IMR-90 (cell line): ENCODE measurements at regions not wholly inside any gene's neighbourhood (a gene's known extent, or its start where the extent isn't known, plus 50 kb on each side); places are given as distances from the start of the nearest gene placed in this dataset.

ENCODE experiments used
- ATAC-seq: fragments of 200-7000 bp; cut with Tn5 transposase; 2 replicates; pipeline ENCODE4 v1.9.1; 2020; ENCODE audit warnings: low read depth, mild to moderate bottlenecking, moderate library complexity
- BruUV-seq: library from RNA; stranded (reverse); fragments of 400-500 nt; replicated peaks from 2 replicates; lab custom pipeline; 2021; lab: Mats Ljungman, UMichigan
- CTCF ChIA-PET: fragments of 300-600 bp; formaldehyde crosslinking; extraction: SDS; loops from one replicate; lab custom pipeline; 2021; ENCODE audit warnings: antibody characterized with exemption; lab: Yijun Ruan, JAX
- POLR2A ChIA-PET: fragments of 300-600 bp; sonication (Branson Sonifier 250); formaldehyde crosslinking; loops from one replicate; lab custom pipeline; 2022; ENCODE audit warnings: antibody characterized with exemption; ENCODE audit not compliant: unreplicated experiment; lab: Charles Lee
- DNase-seq: peaks from one replicate; pipeline ENCODE4 v3.0.0; 2013
- H2AFZ ChIP-seq: replicated peaks from 2 replicates; pipeline ENCODE3; 2013; ENCODE audit warnings: low read length, mild to moderate bottlenecking; ENCODE audit not compliant: poor library complexity
- H2AK5ac ChIP-seq: 2 replicates; pipeline ENCODE4 v1.6.1; 2013; ENCODE audit warnings: low read depth, low read length, inconsistent platforms
- H2AK9ac ChIP-seq: replicated peaks from 2 replicates; pipeline ENCODE3; 2013; ENCODE audit warnings: mild to moderate bottlenecking, low read depth, low read length, moderate library complexity; ENCODE audit not compliant: poor library complexity
- H2BK120ac ChIP-seq: 2 replicates; pipeline ENCODE4 v1.6.1; 2013; ENCODE audit warnings: low read depth, low read length, inconsistent platforms
- H2BK15ac ChIP-seq: 3 replicates; pipeline ENCODE4 v1.6.1; 2013; ENCODE audit warnings: low read depth, low read length, inconsistent platforms
- H2BK20ac ChIP-seq: 2 replicates; pipeline ENCODE4 v1.6.1; 2013; ENCODE audit warnings: low read depth, mild to moderate bottlenecking, inconsistent platforms, low read length, moderate library complexity
- H2BK5ac ChIP-seq: 2 replicates; pipeline ENCODE4 v1.6.1; 2013; ENCODE audit warnings: mild to moderate bottlenecking, low read depth, low read length, inconsistent platforms; ENCODE audit not compliant: poor library complexity, severe bottlenecking
- H3K14ac ChIP-seq: replicated peaks from 2 replicates; pipeline ENCODE4 v1.6.1; 2013; ENCODE audit warnings: low read depth, low read length, inconsistent platforms
- H3K18ac ChIP-seq: 2 replicates; pipeline ENCODE4 v1.6.1; 2013; ENCODE audit warnings: low read depth, low read length, control low read depth
- H3K23ac ChIP-seq: 2 replicates; pipeline ENCODE4 v1.6.1; 2013; ENCODE audit warnings: low read depth, low read length, inconsistent platforms
- H3K27ac ChIP-seq: 2 replicates; pipeline ENCODE4 v1.5.1; 2013; ENCODE audit warnings: mild to moderate bottlenecking, control low read depth, low read length; ENCODE audit not compliant: insufficient read depth
- H3K27me3 ChIP-seq: 2 replicates; pipeline ENCODE4 v1.6.1; 2013; ENCODE audit warnings: low read length; ENCODE audit not compliant: control insufficient read depth, insufficient read depth
- H3K36me3 ChIP-seq: 2 replicates; pipeline ENCODE4 v1.6.1; 2013; ENCODE audit warnings: low read length, mixed read lengths; ENCODE audit not compliant: control insufficient read depth, insufficient read depth
- H3K4ac ChIP-seq: 2 replicates; pipeline ENCODE4 v1.6.1; 2013; ENCODE audit warnings: low read depth, low read length, inconsistent platforms
- H3K4me1 ChIP-seq: 2 replicates; pipeline ENCODE4 v1.6.1; 2013; ENCODE audit warnings: low read length, mixed read lengths; ENCODE audit not compliant: control insufficient read depth, insufficient read depth
- H3K4me2 ChIP-seq: 2 replicates; pipeline ENCODE4 v1.6.1; 2013; ENCODE audit warnings: low read depth, mild to moderate bottlenecking, control low read depth, low read length, moderate library complexity
- H3K4me3 ChIP-seq: 2 replicates; pipeline ENCODE4 v1.5.1; 2013; ENCODE audit warnings: low read depth, mild to moderate bottlenecking, control low read depth, low read length, moderate library complexity; ENCODE audit not compliant: insufficient read depth
- H3K56ac ChIP-seq: 2 replicates; pipeline ENCODE4 v1.6.1; 2013; ENCODE audit warnings: low read length, inconsistent platforms; ENCODE audit not compliant: insufficient read depth; ENCODE audit errors: extremely low read depth
- H3K79me1 ChIP-seq, 2 experiments: 2 replicates each; pipeline ENCODE4 v1.6.1; 2013; ENCODE audit warnings: low read length in 2 of 2, inconsistent platforms in 1 of 2, low read depth in 1 of 2
- H3K9ac ChIP-seq: 2 replicates; pipeline ENCODE4 v1.6.1; 2013; ENCODE audit warnings: low read depth, low read length, control low read depth
- H3K9me1 ChIP-seq: 2 replicates; pipeline ENCODE4 v1.6.1; 2013; ENCODE audit warnings: low read length, inconsistent platforms; ENCODE audit not compliant: insufficient read depth
- H3K9me3 ChIP-seq: 2 replicates; pipeline ENCODE4 v1.6.1; 2013; ENCODE audit warnings: low read length; ENCODE audit not compliant: control insufficient read depth, insufficient read depth
- H4K20me1 ChIP-seq: 2 replicates; pipeline ENCODE4 v1.6.1; 2013; ENCODE audit warnings: low read length, inconsistent platforms; ENCODE audit not compliant: insufficient read depth
- H4K5ac ChIP-seq: 2 replicates; pipeline ENCODE4 v1.6.1; 2013; ENCODE audit warnings: mild to moderate bottlenecking, low read depth, low read length, control low read depth
- H4K8ac ChIP-seq, 2 experiments: 2 replicates each; pipeline ENCODE4 v1.6.1; 2013; ENCODE audit warnings: low read depth in 2 of 2, low read length in 2 of 2, control low read depth in 1 of 2, inconsistent platforms in 1 of 2
- H4K91ac ChIP-seq: 2 replicates; pipeline ENCODE4 v1.6.1; 2013; ENCODE audit warnings: low read depth, low read length, inconsistent platforms; ENCODE audit not compliant: insufficient read depth
- BHLHE40 ChIP-seq: fragments of 150-350 bp; IDR thresholded peaks from 2 replicates; pipeline ENCODE4 v1.6.1; 2016; ENCODE audit warnings: mild to moderate bottlenecking, low read depth, low read length
- CEBPB ChIP-seq: IDR thresholded peaks from 2 replicates; pipeline ENCODE4 v1.6.1; 2012; ENCODE audit warnings: low read depth, low read length, improper control_type of control experiment
- CHD1 ChIP-seq: IDR thresholded peaks from 2 replicates; pipeline ENCODE4 v1.6.1; 2012; ENCODE audit warnings: low read depth, low read length, improper control_type of control experiment
- FOS ChIP-seq: fragments of 150-350 bp; IDR thresholded peaks from 2 replicates; pipeline ENCODE4 v1.6.1; 2016; ENCODE audit warnings: low read depth, low read length
- MAFK ChIP-seq: IDR thresholded peaks from 2 replicates; pipeline ENCODE4 v1.6.1; 2012; ENCODE audit warnings: low read depth, low read length, improper control_type of control experiment
- MAZ ChIP-seq: IDR thresholded peaks from 2 replicates; pipeline ENCODE4 v1.6.1; 2012; ENCODE audit warnings: low read depth, mild to moderate bottlenecking, low read length, improper control_type of control experiment, moderate library complexity, borderline replicate concordance
- MXI1 ChIP-seq: IDR thresholded peaks from 2 replicates; pipeline ENCODE4 v1.6.1; 2012; ENCODE audit warnings: low read depth, mild to moderate bottlenecking, low read length, moderate library complexity, borderline replicate concordance
- NFE2L2 ChIP-seq: fragments of 150-350 bp; IDR thresholded peaks from 2 replicates; pipeline ENCODE4 v1.6.1; 2016; ENCODE audit warnings: low read depth, mild to moderate bottlenecking, low read length
- POLR2A ChIP-seq: IDR thresholded peaks from 2 replicates; pipeline ENCODE4 v1.6.1; 2012; ENCODE audit warnings: mild to moderate bottlenecking, low read depth, low read length
- RAD21 ChIP-seq: IDR thresholded peaks from 2 replicates; pipeline ENCODE4 v1.6.1; 2012; ENCODE audit warnings: low read length, improper control_type of control experiment
- RCOR1 ChIP-seq: IDR thresholded peaks from 2 replicates; pipeline ENCODE4 v1.6.1; 2012; ENCODE audit warnings: mild to moderate bottlenecking, low read length, improper control_type of control experiment; ENCODE audit not compliant: insufficient replicate concordance
- RFX5 ChIP-seq: IDR thresholded peaks from 2 replicates; pipeline ENCODE4 v1.8.0; 2012; ENCODE audit warnings: low read depth, mild to moderate bottlenecking, low read length, moderate library complexity
- SMC3 ChIP-seq: fragments of 150-350 bp; IDR thresholded peaks from 2 replicates; pipeline ENCODE4 v1.6.1; 2016; ENCODE audit warnings: low read depth, mild to moderate bottlenecking, antibody characterized with exemption, low read length, moderate library complexity
- WGBS, 2 experiments: methylation state at CpG; one replicate each; pipeline versions ENCODE4 v1.1.5 to v1.1.7; 2013; ENCODE audit warnings: missing lambda C conversion rate in 2 of 2; ENCODE audit not compliant: insufficient read length in 1 of 2; ENCODE audit errors: extremely low coverage in 2 of 2; 5-methylcytosine and 5-hydroxymethylcytosine counted together
- dilution Hi-C: fragments of 300-500 bp; cut with HindIII; formaldehyde crosslinking; loops from one replicate; pipeline ENCODE4 v1.14.3; 2018; ENCODE audit warnings: low sequenced_read_pairs; ENCODE audit not compliant: unreplicated experiment
- in situ Hi-C: fragments of 300-500 bp; cut with MboI; formaldehyde crosslinking; loops from 3 replicates; pipeline ENCODE4 v1.14.3; 2019; ENCODE audit warnings: low sequenced_read_pairs, inconsistent platforms, mixed read lengths
- intact Hi-C: fragments of 100-400 bp; cut with micrococcal nuclease; formaldehyde crosslinking; loops from 2 replicates; pipeline ENCODE4 v1.10.0; 2022
- TF ChIP-seq, protein P1 (sequence below): conservative IDR thresholded peaks from 2 replicates; pipeline ENCODE4 v1.5.1; 2012; ENCODE audit warnings: mild to moderate bottlenecking, low read depth, low read length, improper control_type of control experiment
- TF ChIP-seq, protein P2 (sequence below): fragments of 150-350 bp; IDR thresholded peaks from 2 replicates; pipeline ENCODE4 v1.6.1; 2016; ENCODE audit warnings: low read depth, mild to moderate bottlenecking, low read length, moderate library complexity, borderline replicate concordance
- TF ChIP-seq, protein P3 (sequence below): fragments of 150-350 bp; IDR thresholded peaks from 2 replicates; pipeline ENCODE4 v1.6.1; 2017; ENCODE audit warnings: mild to moderate bottlenecking, antibody characterized with exemption, low read length, low read depth

DNA sequence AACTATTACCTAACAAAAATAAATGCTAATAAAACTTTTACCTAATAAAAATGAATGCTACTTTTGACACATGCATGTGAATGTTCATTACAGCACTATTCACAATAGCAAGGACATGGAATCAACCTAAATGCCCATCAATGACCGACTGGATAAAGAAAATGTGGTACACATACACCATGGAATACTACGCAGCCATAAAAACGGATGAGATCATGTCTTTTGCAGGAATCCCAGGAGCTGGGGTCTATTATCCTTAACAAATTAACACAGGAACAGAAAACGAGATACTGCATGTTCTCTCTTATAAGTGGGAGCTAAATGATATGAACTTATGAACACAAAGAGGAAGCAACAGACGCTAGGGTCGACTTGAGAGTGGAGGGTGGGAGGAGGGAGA lies 88.1 kb upstream of the FAM204A start:
- no peaks in the 10 kb centered on the region for H3K36me3 ChIP-seq
- BruUV-seq, result no TSS peak
- dilution Hi-C loops, result no loop called here
- no peak overlapping the region for H4K91ac ChIP-seq
- H3K27me3 ChIP-seq, result no peaks in the 10 kb centered on the region
- H3K79me1 ChIP-seq, result no peaks in the 10 kb centered on the region
- no peak overlapping the region for H2BK15ac ChIP-seq
- no peak overlapping the region for H2AK5ac ChIP-seq
- H4K8ac ChIP-seq, result no peak overlapping the region
- no peak overlapping the region for H4K5ac ChIP-seq
- H3K27ac ChIP-seq, result no peak overlapping the region
- H3K9me3 ChIP-seq, result no peaks in the 10 kb centered on the region
- TF ChIP-seq MAFK (no peak), MXI1 (no peak), RAD21 (no peak), POLR2A (no peak), RCOR1 (no peak), MAZ (no peak), RFX5 (no peak), CHD1 (no peak), CEBPB (no peak), BHLHE40 (no peak), SMC3 (no peak), NFE2L2 (no peak), FOS (no peak)
- TF ChIP-seq, protein P1, sequence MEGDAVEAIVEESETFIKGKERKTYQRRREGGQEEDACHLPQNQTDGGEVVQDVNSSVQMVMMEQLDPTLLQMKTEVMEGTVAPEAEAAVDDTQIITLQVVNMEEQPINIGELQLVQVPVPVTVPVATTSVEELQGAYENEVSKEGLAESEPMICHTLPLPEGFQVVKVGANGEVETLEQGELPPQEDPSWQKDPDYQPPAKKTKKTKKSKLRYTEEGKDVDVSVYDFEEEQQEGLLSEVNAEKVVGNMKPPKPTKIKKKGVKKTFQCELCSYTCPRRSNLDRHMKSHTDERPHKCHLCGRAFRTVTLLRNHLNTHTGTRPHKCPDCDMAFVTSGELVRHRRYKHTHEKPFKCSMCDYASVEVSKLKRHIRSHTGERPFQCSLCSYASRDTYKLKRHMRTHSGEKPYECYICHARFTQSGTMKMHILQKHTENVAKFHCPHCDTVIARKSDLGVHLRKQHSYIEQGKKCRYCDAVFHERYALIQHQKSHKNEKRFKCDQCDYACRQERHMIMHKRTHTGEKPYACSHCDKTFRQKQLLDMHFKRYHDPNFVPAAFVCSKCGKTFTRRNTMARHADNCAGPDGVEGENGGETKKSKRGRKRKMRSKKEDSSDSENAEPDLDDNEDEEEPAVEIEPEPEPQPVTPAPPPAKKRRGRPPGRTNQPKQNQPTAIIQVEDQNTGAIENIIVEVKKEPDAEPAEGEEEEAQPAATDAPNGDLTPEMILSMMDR, result no peak
- TF ChIP-seq, protein P2, sequence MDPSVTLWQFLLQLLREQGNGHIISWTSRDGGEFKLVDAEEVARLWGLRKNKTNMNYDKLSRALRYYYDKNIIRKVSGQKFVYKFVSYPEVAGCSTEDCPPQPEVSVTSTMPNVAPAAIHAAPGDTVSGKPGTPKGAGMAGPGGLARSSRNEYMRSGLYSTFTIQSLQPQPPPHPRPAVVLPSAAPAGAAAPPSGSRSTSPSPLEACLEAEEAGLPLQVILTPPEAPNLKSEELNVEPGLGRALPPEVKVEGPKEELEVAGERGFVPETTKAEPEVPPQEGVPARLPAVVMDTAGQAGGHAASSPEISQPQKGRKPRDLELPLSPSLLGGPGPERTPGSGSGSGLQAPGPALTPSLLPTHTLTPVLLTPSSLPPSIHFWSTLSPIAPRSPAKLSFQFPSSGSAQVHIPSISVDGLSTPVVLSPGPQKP, result no peak
- TF ChIP-seq, protein P3, sequence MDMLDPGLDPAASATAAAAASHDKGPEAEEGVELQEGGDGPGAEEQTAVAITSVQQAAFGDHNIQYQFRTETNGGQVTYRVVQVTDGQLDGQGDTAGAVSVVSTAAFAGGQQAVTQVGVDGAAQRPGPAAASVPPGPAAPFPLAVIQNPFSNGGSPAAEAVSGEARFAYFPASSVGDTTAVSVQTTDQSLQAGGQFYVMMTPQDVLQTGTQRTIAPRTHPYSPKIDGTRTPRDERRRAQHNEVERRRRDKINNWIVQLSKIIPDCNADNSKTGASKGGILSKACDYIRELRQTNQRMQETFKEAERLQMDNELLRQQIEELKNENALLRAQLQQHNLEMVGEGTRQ, result no peak
- ChIA-PET CTCF (no interaction called here), POLR2A (no interaction called here)
- in situ Hi-C loops, result no loop called here
- H3K56ac ChIP-seq, result no peak overlapping the region
- no peak overlapping the region for H2AK9ac ChIP-seq
- H3K4ac ChIP-seq, result no peak overlapping the region
- no peaks in the 10 kb centered on the region for H3K4me1 ChIP-seq
- no peak overlapping the region for H2BK120ac ChIP-seq
- H3K9ac ChIP-seq, result no peak overlapping the region
- H3K4me2 ChIP-seq, result no peak overlapping the region
- H3K14ac ChIP-seq, result no peak overlapping the region
- intact Hi-C loops, result loop anchor here (5.0 kb wide), 1 partner anchor 73 kb away; no protein-coding TSS in a partner anchor
- no peak overlapping the region for H2AFZ ChIP-seq
- DNase-seq, result no peak
- no peaks in the 10 kb centered on the region for H4K20me1 ChIP-seq
- H3K9me1 ChIP-seq, result no peaks in the 10 kb centered on the region
- H2BK20ac ChIP-seq, result no peak overlapping the region
- no peak overlapping the region for H2BK5ac ChIP-seq
- H3K23ac ChIP-seq, result no peak overlapping the region
- no peak overlapping the region for H3K4me3 ChIP-seq
- no peak for ATAC-seq
- no peak overlapping the region for H3K18ac ChIP-seq
- WGBS, 2 experiments, result no CpG with 5 or more reads among the region's 6 CpGs
